ENCODE measurements at regions not wholly inside any gene's neighbourhood (a gene's known extent, or its start where the extent isn't known, plus 50 kb on each side); places are given as distances from the start of the nearest gene placed in this dataset.

- no peak overlapping the region for H3K4me3 ChIP-seq (ENCODE audit: low read length)
- no peak for TF ChIP-seq CTCF (conservative IDR thresholded peaks at IDR 0.05; ENCODE audit: low read depth, low read length)
- DNase-seq (ENCODE audit: low read depth): no peak
Measured at GRCh38 chr2:128930101-128930500, 611.4 kb upstream of the HS6ST1 start.

- no peak overlapping the region for H3K4me3 ChIP-seq (ENCODE audit: low read length)
- DNase-seq (ENCODE audit: low read depth): no peak
- TF ChIP-seq CTCF (conservative IDR thresholded peaks at IDR 0.05; ENCODE audit: low read depth, low read length): no peak
Measured at GRCh38 chr2:128940378-128940777, 621.7 kb upstream of the HS6ST1 start.

- no peak for TF ChIP-seq CTCF (conservative IDR thresholded peaks at IDR 0.05; ENCODE audit: low read depth, low read length)
- H3K4me3 ChIP-seq (ENCODE audit: low read length): no peak overlapping the region
- no peak for DNase-seq (ENCODE audit: low read depth)
Measured at GRCh38 chr2:128941751-128942150, 623.1 kb upstream of the HS6ST1 start.

GRCh38 chr2:128949360-128949759 lies 630.7 kb upstream of the HS6ST1 start:
- no peak for TF ChIP-seq CTCF (conservative IDR thresholded peaks at IDR 0.05; ENCODE audit: low read depth, low read length)
- no peak for DNase-seq (ENCODE audit: low read depth)
- H3K4me3 ChIP-seq (ENCODE audit: low read length): no peak overlapping the region

GRCh38 chr2:128950758-128951157 lies 632.1 kb upstream of the HS6ST1 start:
- DNase-seq (ENCODE audit: low read depth): no peak
- H3K4me3 ChIP-seq (ENCODE audit: low read length): no peak overlapping the region
- no peak for TF ChIP-seq CTCF (conservative IDR thresholded peaks at IDR 0.05; ENCODE audit: low read depth, low read length)

- no peak overlapping the region for H3K4me3 ChIP-seq (ENCODE audit: low read length)
- no peak for DNase-seq (ENCODE audit: low read depth)
- TF ChIP-seq CTCF (conservative IDR thresholded peaks at IDR 0.05; ENCODE audit: low read depth, low read length): no peak
Measured at GRCh38 chr2:128958241-128958640, 639.6 kb upstream of the HS6ST1 start.

- no peak for DNase-seq (ENCODE audit: low read depth)
- no peak for TF ChIP-seq CTCF (conservative IDR thresholded peaks at IDR 0.05; ENCODE audit: low read depth, low read length)
- H3K4me3 ChIP-seq (ENCODE audit: low read length): no peak overlapping the region
Measured at GRCh38 chr2:128967646-128968045, 649.0 kb upstream of the HS6ST1 start.

Measured in retinal pigment epithelial cell (primary cell).